ENCODE measurements at regions not wholly inside any gene's neighbourhood (a gene's known extent, or its start where the extent isn't known, plus 50 kb on each side); places are given as distances from the start of the nearest gene placed in this dataset.

- TF ChIP-seq POLR2A (IDR thresholded peaks at IDR 0.05; ENCODE audit: low read length) (no peak), GATA1 (IDR thresholded peaks at IDR 0.05; ENCODE audit: low read depth, low read length) (no peak)
Observed at GRCh38 chr5:85484982-85485574, 1100.4 kb upstream of the EDIL3 start.

Data from erythroblast (primary cell).